HCT116 (cell line): ENCODE measurements at regions not wholly inside any gene's neighbourhood (a gene's known extent, or its start where the extent isn't known, plus 50 kb on each side); places are given as distances from the start of the nearest gene placed in this dataset.

Experiments used
- ATAC-seq: fragments of 200-7000 bp; cut with Tn5 transposase; 2 replicates; pipeline ENCODE4 v1.9.1; 2020; ENCODE audit warnings: mild to moderate bottlenecking, moderate library complexity
- BruUV-seq: library from RNA; stranded (reverse); fragments of 400-500 nt; replicated peaks from 2 replicates; lab custom pipeline; 2021; lab: Mats Ljungman, UMichigan
- CTCF ChIA-PET: fragments of 300-600 bp; sonication (Branson Sonifier 250); formaldehyde crosslinking; loops from one replicate; lab custom pipeline; 2021; ENCODE audit warnings: antibody characterized with exemption; lab: Charles Lee
- POLR2A ChIA-PET: fragments of 300-600, 350-600 bp; sonication (Branson Sonifier 250); formaldehyde crosslinking; loops from one replicate; lab custom pipeline; 2021; ENCODE audit warnings: antibody characterized with exemption; lab: Charles Lee
- RAD21 ChIA-PET, 2 experiments: fragments of 300-600 bp; sonication (Branson Sonifier 250); formaldehyde crosslinking; loops; one replicate each; lab custom pipeline; 2023; ENCODE audit warnings: low total read pairs in 2 of 2; ENCODE audit not compliant: uncharacterized antibody in 2 of 2, unreplicated experiment in 2 of 2, low non-redundant PET in 1 of 2; lab: Charles Lee
- DNase-seq: peaks from one replicate; pipeline ENCODE4 v3.0.0-alpha.2; 2010; ENCODE audit warnings: low read depth, low spot score
- H2AFZ ChIP-seq: fragments of 200-600 bp; shearing (Covaris generic), sonication (generic); 2 replicates; pipeline ENCODE4 v1.6.1; 2017; ENCODE audit warnings: low read depth, mixed run types, mixed read lengths, antibody characterized with exemption, low read length; ENCODE audit not compliant: poor library complexity, severe bottlenecking
- H3K27ac ChIP-seq: 2 replicates; pipeline ENCODE4 v1.5.1; 2012; ENCODE audit warnings: low read depth, low read length
- H3K27me3 ChIP-seq: fragments of 200-600 bp; sonication (generic); 2 replicates; pipeline ENCODE4 v1.6.1; 2016; ENCODE audit warnings: mixed run types, low read length, mixed read lengths; ENCODE audit not compliant: insufficient read depth
- H3K36me3 ChIP-seq, 2 experiments: fragments of 200-500 bp in 1 of 2; fragments of 200-600 bp in 1 of 2; sonication (Bioruptor generic) in 1 of 2; sonication (generic) in 1 of 2; 2 replicates each; pipeline versions ENCODE4 v1.5.1 to v1.6.1; 2014 to 2016; ENCODE audit warnings: low read length in 2 of 2, inconsistent platforms in 1 of 2, mixed read lengths in 1 of 2, mixed run types in 1 of 2; ENCODE audit not compliant: insufficient read depth in 2 of 2, control insufficient read depth in 1 of 2
- H3K4me1 ChIP-seq, 2 experiments: fragments of 200-600 bp in 1 of 2; sonication (generic) in 1 of 2; 2 replicates each; pipeline versions ENCODE4 v1.5.1 to v1.6.1; 2012 to 2017; ENCODE audit warnings: low read length in 2 of 2, inconsistent platforms in 1 of 2, mild to moderate bottlenecking in 1 of 2, mixed read lengths in 1 of 2, mixed run types in 1 of 2, moderate library complexity in 1 of 2; ENCODE audit not compliant: insufficient read depth in 2 of 2, control insufficient read depth in 1 of 2
- H3K4me2 ChIP-seq: fragments of 200-600 bp; sonication (generic); 2 replicates; pipeline ENCODE4 v1.6.1; 2017; ENCODE audit warnings: mixed run types, low read length, mixed read lengths
- H3K4me3 ChIP-seq, 2 experiments: fragments of 200-600 bp in 1 of 2; sonication (generic) in 1 of 2; replicated peaks in 1 of 2; 2 replicates each; pipeline ENCODE4 v1.5.1; 2011 to 2016; ENCODE audit warnings: low read length in 2 of 2, control low read depth in 1 of 2, low read depth in 1 of 2, mild to moderate bottlenecking in 1 of 2, mixed read lengths in 1 of 2, mixed run types in 1 of 2
- H3K79me2 ChIP-seq: fragments of 200-600 bp; sonication (generic); 2 replicates; pipeline ENCODE4 v1.6.1; 2017; ENCODE audit warnings: mild to moderate bottlenecking, mixed run types, low read length, moderate library complexity, mixed read lengths; ENCODE audit not compliant: insufficient read depth
- H3K9ac ChIP-seq: fragments of 200-600 bp; sonication (generic); 2 replicates; pipeline ENCODE4 v1.6.1; 2016; ENCODE audit warnings: low read length, mixed read lengths
- H3K9me2 ChIP-seq: fragments of 200-600 bp; sonication (generic), shearing (Covaris generic); 2 replicates; pipeline ENCODE4 v1.6.1; 2017; ENCODE audit warnings: mixed run types, mild to moderate bottlenecking, moderate library complexity; ENCODE audit not compliant: insufficient read depth
- H3K9me3 ChIP-seq, 2 experiments: fragments of 200-500 bp in 1 of 2; fragments of 200-600 bp in 1 of 2; sonication (Bioruptor generic) in 1 of 2; sonication (generic) in 1 of 2; 2 replicates each; pipeline ENCODE4 v1.6.1; 2014 to 2017; ENCODE audit warnings: low read length in 2 of 2, mixed read lengths in 2 of 2, inconsistent platforms in 1 of 2, low read depth in 1 of 2, mild to moderate bottlenecking in 1 of 2, mixed run types in 1 of 2, moderate library complexity in 1 of 2; ENCODE audit not compliant: control insufficient read depth in 1 of 2, insufficient read depth in 1 of 2
- H4K20me1 ChIP-seq: fragments of 200-600 bp; sonication (generic), shearing (Covaris generic); 2 replicates; pipeline ENCODE4 v1.6.1; 2017; ENCODE audit warnings: mixed run types, mild to moderate bottlenecking, moderate library complexity; ENCODE audit not compliant: insufficient read depth
- ATF3 ChIP-seq: IDR thresholded peaks from 2 replicates; pipeline ENCODE4 v1.6.1; 2012
- CBX3 ChIP-seq: IDR thresholded peaks from 2 replicates; pipeline ENCODE4 v1.6.1; 2012; ENCODE audit warnings: low read depth
- CEBPB ChIP-seq: IDR thresholded peaks from 2 replicates; pipeline ENCODE4 v1.6.1; 2012; ENCODE audit warnings: low read depth
- EGR1 ChIP-seq: IDR thresholded peaks from 2 replicates; pipeline ENCODE4 v1.6.1; 2012; ENCODE audit warnings: low read depth
- ELF1 ChIP-seq: IDR thresholded peaks from 2 replicates; pipeline ENCODE4 v1.6.1; 2012; ENCODE audit warnings: low read depth, borderline replicate concordance
- POLR2A ChIP-seq: IDR thresholded peaks from 2 replicates; pipeline ENCODE4 v1.7.0; 2011; ENCODE audit warnings: borderline replicate concordance; ENCODE audit not compliant: insufficient read depth, insufficient read length; ENCODE audit errors: extremely low read depth
- POLR2AphosphoS5 ChIP-seq: IDR thresholded peaks from 2 replicates; pipeline ENCODE4 v1.6.1; 2011; ENCODE audit warnings: mild to moderate bottlenecking, low read depth, low read length, moderate library complexity
- SP1 ChIP-seq: IDR thresholded peaks from 2 replicates; pipeline ENCODE4 v1.6.1; 2012; ENCODE audit warnings: low read depth
- YY1 ChIP-seq: IDR thresholded peaks from 2 replicates; pipeline ENCODE4 v1.6.1; 2011; ENCODE audit warnings: low read length, low read depth, moderate library complexity, mild to moderate bottlenecking; ENCODE audit not compliant: insufficient replicate concordance; ENCODE audit errors: extremely low read depth
- ZFX ChIP-seq: fragments of 450-650 bp; IDR thresholded peaks from 2 replicates; pipeline ENCODE4 v1.6.1; 2017
- ZNF274 ChIP-seq: fragments of 200-500 bp; sonication (Bioruptor generic); IDR thresholded peaks from 2 replicates; pipeline ENCODE4 v1.6.1; 2014; ENCODE audit warnings: mild to moderate bottlenecking, low read depth, low read length, inconsistent platforms
- intact Hi-C: fragments of 100-400 bp; cut with micrococcal nuclease; formaldehyde crosslinking; loops from 2 replicates; pipeline ENCODE4 v1.10.0; 2022

DNA sequence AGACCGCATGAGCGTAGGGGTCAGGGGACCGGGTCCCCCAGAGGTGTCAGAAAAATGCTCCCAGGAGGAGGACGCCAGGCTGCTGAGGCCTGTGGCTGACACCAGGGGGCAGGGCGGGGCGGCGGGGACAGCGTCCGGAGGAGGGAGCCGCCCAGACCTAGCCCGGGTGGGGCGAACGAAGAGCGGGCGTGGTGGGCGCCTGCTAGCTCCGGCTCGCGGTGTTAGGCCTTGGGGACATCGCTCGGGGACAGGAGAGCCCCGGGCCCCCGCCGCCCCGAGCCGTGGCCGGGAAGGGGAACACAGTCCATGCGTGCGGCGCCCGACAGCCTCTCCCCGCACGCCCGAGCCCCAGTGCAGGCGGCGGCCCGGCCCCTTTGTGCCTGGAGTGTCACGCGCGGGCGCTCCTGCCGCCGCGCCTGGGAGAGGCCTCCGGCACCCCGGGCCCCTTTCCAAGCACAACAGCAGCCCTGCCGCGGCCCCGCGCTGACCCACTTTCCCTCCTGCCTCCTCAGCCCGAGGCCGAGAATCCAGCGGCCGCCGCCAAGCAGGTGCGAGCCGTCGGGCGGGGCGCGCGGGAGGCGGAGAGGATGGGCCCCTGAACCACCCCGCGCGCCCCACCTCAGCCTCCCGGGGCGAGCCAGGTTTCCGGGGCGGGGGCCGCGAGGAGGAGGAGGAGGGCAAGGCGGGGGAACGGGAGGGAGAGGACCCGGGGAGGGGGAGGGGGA, 111.0 kb upstream of the KLF13 start (continued):
- TF ChIP-seq EGR1 (no peak), ZNF274 (no peak), ATF3 (no peak), CBX3 (no peak)
- TF ChIP-seq, all 23 proteins: peak for 6

DNA sequence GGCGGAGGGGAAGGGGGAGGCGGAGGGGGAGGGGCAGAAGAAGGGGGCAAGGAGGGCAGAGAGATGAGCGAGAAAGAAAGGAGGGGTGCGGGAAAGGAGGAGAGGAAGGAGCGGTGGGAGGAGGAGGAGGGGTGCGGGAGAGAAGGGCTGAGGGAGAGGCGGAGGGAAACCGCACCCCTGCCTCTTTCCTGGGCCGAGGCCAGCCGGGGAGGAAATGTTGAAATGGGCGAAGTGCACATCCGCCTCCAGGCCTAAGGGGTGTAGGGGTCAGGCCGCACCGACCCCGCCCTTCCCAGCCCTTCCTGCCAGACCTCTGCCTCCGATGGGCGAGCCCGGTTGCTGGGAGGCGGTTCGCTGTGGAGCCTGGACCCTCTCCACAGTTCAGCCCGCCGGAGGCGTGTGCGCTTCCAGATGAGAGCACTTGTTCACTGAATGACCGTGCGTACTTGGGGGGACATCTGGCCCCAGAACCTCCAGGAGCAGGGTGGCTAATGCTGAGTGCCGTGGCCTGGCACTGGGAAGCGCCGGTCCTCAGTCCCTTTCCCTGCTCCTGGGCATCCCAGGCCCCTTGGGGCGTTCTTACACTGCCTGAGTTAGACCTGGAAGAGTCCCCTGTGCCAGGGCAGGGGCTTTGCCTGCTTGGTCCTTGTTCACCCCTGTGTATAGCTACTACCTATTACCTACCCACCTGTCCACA, 110.3 kb upstream of the KLF13 start:
- H3K4me3 ChIP-seq: peak overlapping the region; percentile 51 to 63
- DNase-seq (no peak), ATAC-seq (peak; percentile 61)
- peak overlapping the region; percentile 87 for H3K4me2 ChIP-seq
- H3K27ac ChIP-seq: peak overlapping the region; percentile 65
- ChIA-PET POLR2A (no interaction called here), CTCF (interaction anchor here (0.7 to 1.7 kb wide), 2 partner anchors 111 to 272 kb away, joined by 3 to 4 read pairs; no protein-coding TSS in a partner anchor), RAD21 (no interaction called here)
- BruUV-seq: TSS peak; percentile 74
- peak; percentile 57 for TF ChIP-seq POLR2AphosphoS5
- no peak for TF ChIP-seq CBX3
- TF ChIP-seq SP1: no peak; the same call in 1 of the 2 replicates
- TF ChIP-seq ELF1: no peak
- no peak for TF ChIP-seq CEBPB
- peak; percentile 65 for TF ChIP-seq POLR2A
- TF ChIP-seq ZFX: no peak
- TF ChIP-seq YY1: no peak
- H3K9me3 ChIP-seq: no peaks in the 10 kb centered on the region
- no peaks in the 10 kb centered on the region for H3K9me2 ChIP-seq
- H2AFZ ChIP-seq: no peak overlapping the region
- intact Hi-C loops: loop anchor here (10.0 kb wide), 1 partner anchor 218 kb away; no protein-coding TSS in a partner anchor
- no peaks in the 10 kb centered on the region for H3K79me2 ChIP-seq
- peak overlapping the region; percentile 49 for H3K9ac ChIP-seq
- H4K20me1 ChIP-seq: no peaks in the 10 kb centered on the region
- peaks cover 9 to 19% of the 10 kb centered on the region in 2 experiments; a peak in 3 of 4 replicates for H3K4me1 ChIP-seq
- H3K36me3 ChIP-seq: no peaks in the 10 kb centered on the region
- H3K27me3 ChIP-seq: no peaks in the 10 kb centered on the region
